A673 (cell line): ENCODE measurements at regions not wholly inside any gene's neighbourhood (a gene's known extent, or its start where the extent isn't known, plus 50 kb on each side); places are given as distances from the start of the nearest gene placed in this dataset.

Experiments used
- BruUV-seq: library from RNA; stranded (reverse); fragments of 400-500 nt; replicated peaks from 2 replicates; lab custom pipeline; 2021; lab: Mats Ljungman, UMichigan
- CTCF ChIA-PET: fragments of 300-600 bp; sonication (Branson Sonifier 250); formaldehyde crosslinking; loops from one replicate; lab custom pipeline; 2022; ENCODE audit warnings: antibody characterized with exemption; lab: Charles Lee
- POLR2A ChIA-PET: fragments of 300-600 bp; sonication (Branson Sonifier 250); formaldehyde crosslinking; loops from one replicate; lab custom pipeline; 2022; ENCODE audit warnings: antibody characterized with exemption; ENCODE audit not compliant: low non-redundant PET; lab: Charles Lee
- DNase-seq: peaks from one replicate; pipeline ENCODE4 v3.0.0-alpha.2; 2015; ENCODE audit warnings: low spot score
- H3K27ac ChIP-seq: fragments of 200-600 bp; sonication (generic); 2 replicates; pipeline ENCODE4 v1.5.1; 2016; ENCODE audit warnings: mixed run types, low read depth, mild to moderate bottlenecking, mixed read lengths, antibody characterized with exemption, low read length; ENCODE audit not compliant: poor library complexity, severe bottlenecking
- H3K27me3 ChIP-seq: fragments of 200-600 bp; sonication (generic); replicated peaks from 2 replicates; pipeline ENCODE4 v1.6.1; 2017; ENCODE audit warnings: mixed run types, low read depth, mild to moderate bottlenecking, mixed read lengths, antibody characterized with exemption, low read length; ENCODE audit not compliant: insufficient read depth, poor library complexity
- H3K36me3 ChIP-seq: fragments of 200-600 bp; sonication (generic); 2 replicates; pipeline ENCODE4 v1.6.1; 2016; ENCODE audit warnings: mixed run types, mild to moderate bottlenecking, mixed read lengths, antibody characterized with exemption, low read length; ENCODE audit not compliant: insufficient read depth, poor library complexity, severe bottlenecking
- H3K4me1 ChIP-seq: fragments of 200-600 bp; sonication (generic); 2 replicates; pipeline ENCODE4 v1.6.1; 2017; ENCODE audit warnings: mixed run types, mild to moderate bottlenecking, mixed read lengths, antibody characterized with exemption, low read length; ENCODE audit not compliant: insufficient read depth, poor library complexity, severe bottlenecking
- H3K4me3 ChIP-seq: fragments of 200-600 bp; sonication (generic); 2 replicates; pipeline ENCODE4 v1.5.1; 2016; ENCODE audit warnings: low read depth, mixed run types, mild to moderate bottlenecking, mixed read lengths, low read length; ENCODE audit not compliant: poor library complexity, severe bottlenecking
- H3K9me3 ChIP-seq: fragments of 200-600 bp; sonication (generic); 2 replicates; pipeline ENCODE4 v1.6.1; 2016; ENCODE audit warnings: mixed run types, low read depth, mild to moderate bottlenecking, mixed read lengths, antibody characterized with exemption, low read length; ENCODE audit not compliant: poor library complexity, severe bottlenecking
- EZH2 ChIP-seq: fragments of 200-600 bp; sonication (generic); IDR thresholded peaks from 2 replicates; pipeline ENCODE4 v1.6.1; 2017; ENCODE audit warnings: borderline replicate concordance, low read depth, mild to moderate bottlenecking, mixed read lengths, antibody characterized with exemption, low read length; ENCODE audit not compliant: poor library complexity, severe bottlenecking
- intact Hi-C: fragments of 100-400 bp; cut with micrococcal nuclease; formaldehyde crosslinking; loops from one replicate; pipeline ENCODE4 v1.10.0; 2022; ENCODE audit not compliant: unreplicated experiment
- TF ChIP-seq, protein P1 (sequence below): fragments of 300-800, 200-600 bp; sonication (generic); conservative IDR thresholded peaks from 2 replicates; pipeline ENCODE4 v1.5.1; 2017; ENCODE audit warnings: low read depth, mild to moderate bottlenecking, antibody characterized with exemption, low read length, moderate library complexity, mixed read lengths

DNA sequence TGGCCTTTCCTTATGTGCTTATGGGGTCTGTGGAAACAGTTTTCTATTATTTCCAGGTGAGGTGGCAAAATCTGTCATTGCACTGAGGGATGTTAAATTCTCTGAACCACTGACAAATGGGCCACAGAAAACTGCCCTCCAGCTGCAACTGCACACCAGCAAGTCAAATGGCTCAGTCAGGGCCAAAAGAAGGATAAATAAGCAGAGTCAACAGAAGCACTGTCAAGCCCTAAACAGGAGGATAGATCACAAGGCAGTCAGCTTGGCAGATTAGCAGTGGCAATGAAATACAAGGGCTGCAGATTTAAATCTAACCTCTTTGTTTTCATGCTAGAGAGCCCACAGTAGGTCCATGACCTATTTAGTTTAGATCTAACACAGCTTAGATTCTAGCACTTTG, 435.6 kb downstream of the ETS1 start:
- no peaks in the 10 kb centered on the region for H3K36me3 ChIP-seq
- no peaks in the 10 kb centered on the region for H3K4me1 ChIP-seq
- DNase-seq = no peak
- H3K27ac ChIP-seq = no peak overlapping the region
- H3K27me3 ChIP-seq = peaks cover 31% of the 10 kb centered on the region
- intact Hi-C loops = no loop called here
- TF ChIP-seq, protein P1, sequence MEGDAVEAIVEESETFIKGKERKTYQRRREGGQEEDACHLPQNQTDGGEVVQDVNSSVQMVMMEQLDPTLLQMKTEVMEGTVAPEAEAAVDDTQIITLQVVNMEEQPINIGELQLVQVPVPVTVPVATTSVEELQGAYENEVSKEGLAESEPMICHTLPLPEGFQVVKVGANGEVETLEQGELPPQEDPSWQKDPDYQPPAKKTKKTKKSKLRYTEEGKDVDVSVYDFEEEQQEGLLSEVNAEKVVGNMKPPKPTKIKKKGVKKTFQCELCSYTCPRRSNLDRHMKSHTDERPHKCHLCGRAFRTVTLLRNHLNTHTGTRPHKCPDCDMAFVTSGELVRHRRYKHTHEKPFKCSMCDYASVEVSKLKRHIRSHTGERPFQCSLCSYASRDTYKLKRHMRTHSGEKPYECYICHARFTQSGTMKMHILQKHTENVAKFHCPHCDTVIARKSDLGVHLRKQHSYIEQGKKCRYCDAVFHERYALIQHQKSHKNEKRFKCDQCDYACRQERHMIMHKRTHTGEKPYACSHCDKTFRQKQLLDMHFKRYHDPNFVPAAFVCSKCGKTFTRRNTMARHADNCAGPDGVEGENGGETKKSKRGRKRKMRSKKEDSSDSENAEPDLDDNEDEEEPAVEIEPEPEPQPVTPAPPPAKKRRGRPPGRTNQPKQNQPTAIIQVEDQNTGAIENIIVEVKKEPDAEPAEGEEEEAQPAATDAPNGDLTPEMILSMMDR = no peak
- TF ChIP-seq EZH2 = no peak
- CTCF ChIA-PET = no interaction called here
- H3K9me3 ChIP-seq = no peaks in the 10 kb centered on the region
- POLR2A ChIA-PET = no interaction called here
- no peak overlapping the region for H3K4me3 ChIP-seq
- BruUV-seq = no TSS peak

DNA sequence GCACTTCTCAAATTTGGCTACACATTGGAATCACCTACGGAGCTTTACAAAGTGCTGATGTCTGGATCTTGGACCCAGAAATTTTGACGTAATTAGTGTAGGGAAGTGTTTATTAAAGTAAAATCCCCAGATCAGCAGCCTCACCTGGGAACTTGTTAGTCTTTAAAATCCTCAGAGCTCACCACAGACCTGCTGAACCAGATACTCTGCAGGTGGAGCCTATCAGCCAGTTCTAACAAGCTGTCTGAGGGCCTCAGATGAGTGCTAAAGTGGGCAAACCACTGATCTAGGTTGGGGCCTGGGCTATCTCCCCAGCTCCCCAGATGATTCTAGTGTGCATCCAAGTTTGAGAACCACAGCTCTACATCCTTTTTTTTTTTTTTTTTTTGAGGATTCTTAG, 436.0 kb downstream of the ETS1 start:
- no peak for DNase-seq
- no TSS peak for BruUV-seq
- CTCF ChIA-PET = no interaction called here
- Histone ChIP-seq H3K4me1 (no peaks in the 10 kb centered on the region), H3K27ac (no peak overlapping the region), H3K4me3 (no peak overlapping the region), H3K27me3 (peaks cover 31% of the 10 kb centered on the region), H3K36me3 (no peaks in the 10 kb centered on the region), H3K9me3 (no peaks in the 10 kb centered on the region)
- intact Hi-C loops = no loop called here
- TF ChIP-seq, protein P1 = no peak
- no peak for TF ChIP-seq EZH2
- POLR2A ChIA-PET = no interaction called here

DNA sequence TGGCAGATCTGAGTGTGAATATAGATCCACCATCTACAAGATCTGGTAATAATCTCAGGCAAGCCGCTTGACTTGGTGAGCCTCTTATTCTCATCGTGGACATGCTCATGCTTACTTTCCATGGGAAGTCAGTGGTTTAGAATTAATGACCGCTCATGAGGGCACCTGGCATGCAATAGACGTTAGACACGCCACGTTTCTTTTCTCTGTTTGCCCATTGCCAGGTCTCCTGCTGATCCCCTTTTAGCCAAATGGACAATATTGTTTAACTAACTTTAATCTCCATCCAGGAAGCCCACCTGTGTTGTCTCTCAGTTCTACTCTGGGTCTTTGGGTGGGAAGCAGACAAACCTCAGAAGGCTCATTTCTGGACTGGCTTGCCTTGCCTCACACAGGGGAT, 439.1 kb downstream of the ETS1 start:
- ChIA-PET POLR2A (no interaction called here), CTCF (no interaction called here)
- Histone ChIP-seq H3K27ac (no peak overlapping the region), H3K36me3 (no peaks in the 10 kb centered on the region), H3K9me3 (no peaks in the 10 kb centered on the region), H3K4me1 (no peaks in the 10 kb centered on the region), H3K27me3 (peaks cover 27% of the 10 kb centered on the region), H3K4me3 (no peak overlapping the region)
- intact Hi-C loops = no loop called here
- no peak for TF ChIP-seq EZH2
- TF ChIP-seq, protein P1 = no peak
- BruUV-seq = no TSS peak
- DNase-seq = no peak
